ENCODE measurements at regions not wholly inside any gene's neighbourhood (a gene's known extent, or its start where the extent isn't known, plus 50 kb on each side); places are given as distances from the start of the nearest gene placed in this dataset.
"Not testable (repeated sequence)": the region's sequence is repeated elsewhere in the genome, so short reads cannot be mapped to it uniquely, and the experiment has no call there.

DNA sequence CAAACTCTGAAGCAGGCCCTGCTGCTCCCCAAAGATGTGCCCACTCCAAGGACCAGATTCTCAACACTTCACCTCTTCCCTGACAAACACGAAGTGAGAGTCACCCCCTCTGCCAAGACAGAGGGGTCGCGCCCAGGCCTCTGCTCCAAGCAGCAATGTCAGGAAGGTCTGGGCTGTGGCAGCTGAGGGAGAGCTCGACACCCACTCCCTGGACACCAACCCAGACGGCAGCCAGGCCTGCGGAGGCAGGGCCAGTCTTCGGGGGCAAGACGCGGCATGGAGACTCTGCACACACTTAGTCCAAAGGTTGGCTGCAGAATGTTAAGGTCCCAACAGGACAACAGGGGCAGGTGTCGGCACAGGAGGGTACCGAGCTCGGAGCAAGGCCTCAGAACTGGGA is 144.2 kb downstream of the DLL1 start:
- no peak for DNase-seq

DNA sequence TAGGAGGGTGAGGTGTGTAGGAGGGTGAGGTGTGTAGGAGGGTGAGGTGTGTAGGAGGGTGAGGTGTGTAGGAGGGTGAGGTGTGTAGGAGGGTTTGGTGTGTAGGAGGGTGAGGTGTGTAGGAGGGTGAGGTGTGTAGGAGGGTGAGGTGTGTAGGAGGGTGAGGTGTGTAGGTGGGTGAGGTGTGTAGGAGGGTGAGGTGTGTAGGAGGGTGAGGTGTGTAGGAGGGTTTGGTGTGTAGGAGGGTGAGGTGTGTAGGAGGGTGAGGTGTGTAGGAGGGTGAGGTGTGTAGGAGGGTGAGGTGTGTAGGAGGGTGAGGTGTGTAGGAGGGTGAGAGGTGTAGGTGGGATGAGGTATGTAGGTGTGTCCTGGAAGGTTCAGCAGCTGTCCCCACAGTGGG is 144.7 kb downstream of the DLL1 start:
- not testable (repeated sequence) for DNase-seq

DNA sequence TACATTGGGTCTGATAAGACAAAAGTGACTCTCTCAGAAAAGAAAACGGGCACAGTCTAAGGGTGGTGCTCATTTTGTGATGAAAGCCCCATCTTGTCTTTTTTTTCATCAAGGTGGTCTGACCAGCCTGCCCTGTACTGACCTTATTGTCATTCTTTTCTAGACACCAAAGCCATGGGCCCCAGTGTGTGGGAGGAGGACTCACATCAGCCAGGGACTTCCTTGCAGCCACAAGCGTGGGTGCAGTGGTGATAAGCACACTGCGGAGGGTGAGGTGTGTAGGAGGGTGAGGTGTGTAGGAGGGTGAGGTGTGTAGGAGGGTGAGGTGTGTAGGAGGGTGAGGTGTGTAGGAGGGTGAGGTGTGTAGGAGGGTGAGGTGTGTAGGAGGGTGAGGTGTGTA is 145.2 kb downstream of the DLL1 start:
- DNase-seq: not testable (repeated sequence)

DNA sequence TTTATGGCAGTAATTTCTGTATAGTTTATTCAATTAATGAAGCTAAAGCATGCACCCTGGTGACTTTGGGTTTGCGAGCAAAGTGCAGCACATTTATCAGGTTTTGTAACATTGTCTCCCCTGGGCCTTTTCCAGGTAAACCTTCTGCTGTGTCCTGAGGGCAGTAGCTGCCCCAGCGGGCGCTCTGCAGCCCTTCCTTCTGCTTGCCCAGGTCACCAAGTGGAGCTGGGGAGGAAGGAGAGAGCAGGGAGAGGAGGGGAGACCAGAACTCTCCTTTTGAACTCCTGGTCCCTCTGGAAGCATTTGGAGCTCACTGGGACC is 145.6 kb downstream of the DLL1 start:
- DNase-seq: no peak

DNA sequence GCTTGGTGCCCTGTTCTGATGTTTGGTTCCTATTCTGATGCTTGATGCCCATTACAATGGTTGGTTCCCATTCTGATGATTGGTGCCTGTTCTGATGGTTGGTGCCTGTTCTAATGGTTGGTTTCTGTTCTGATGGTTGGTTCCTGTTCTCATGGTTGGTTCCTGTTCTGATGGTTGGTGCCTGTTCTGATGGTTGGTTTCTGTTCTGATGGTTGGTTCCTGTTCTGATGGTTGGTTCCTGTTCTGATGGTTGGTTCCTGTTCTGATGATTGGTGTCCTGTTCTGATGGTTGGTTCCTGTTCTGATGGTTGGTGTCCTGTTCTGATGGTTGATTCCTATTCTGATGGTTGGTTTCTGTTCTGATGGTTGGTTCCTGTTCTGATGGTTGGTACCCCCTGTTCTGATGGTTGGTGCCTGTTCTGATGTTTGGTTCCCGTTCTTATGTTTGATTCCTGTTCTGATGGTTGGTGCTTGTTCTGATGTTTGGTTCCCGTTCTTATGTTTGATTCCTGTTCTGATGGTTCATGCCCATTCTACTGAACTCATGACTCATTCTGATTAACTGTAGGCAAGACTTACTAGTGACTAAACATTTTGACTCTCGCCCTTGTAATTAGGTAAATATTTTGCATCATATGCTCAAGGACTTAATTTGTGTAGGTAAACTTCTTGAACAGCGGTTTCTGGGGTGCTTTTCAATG is 146.2 kb downstream of the DLL1 start:
- no peak for DNase-seq

DNA sequence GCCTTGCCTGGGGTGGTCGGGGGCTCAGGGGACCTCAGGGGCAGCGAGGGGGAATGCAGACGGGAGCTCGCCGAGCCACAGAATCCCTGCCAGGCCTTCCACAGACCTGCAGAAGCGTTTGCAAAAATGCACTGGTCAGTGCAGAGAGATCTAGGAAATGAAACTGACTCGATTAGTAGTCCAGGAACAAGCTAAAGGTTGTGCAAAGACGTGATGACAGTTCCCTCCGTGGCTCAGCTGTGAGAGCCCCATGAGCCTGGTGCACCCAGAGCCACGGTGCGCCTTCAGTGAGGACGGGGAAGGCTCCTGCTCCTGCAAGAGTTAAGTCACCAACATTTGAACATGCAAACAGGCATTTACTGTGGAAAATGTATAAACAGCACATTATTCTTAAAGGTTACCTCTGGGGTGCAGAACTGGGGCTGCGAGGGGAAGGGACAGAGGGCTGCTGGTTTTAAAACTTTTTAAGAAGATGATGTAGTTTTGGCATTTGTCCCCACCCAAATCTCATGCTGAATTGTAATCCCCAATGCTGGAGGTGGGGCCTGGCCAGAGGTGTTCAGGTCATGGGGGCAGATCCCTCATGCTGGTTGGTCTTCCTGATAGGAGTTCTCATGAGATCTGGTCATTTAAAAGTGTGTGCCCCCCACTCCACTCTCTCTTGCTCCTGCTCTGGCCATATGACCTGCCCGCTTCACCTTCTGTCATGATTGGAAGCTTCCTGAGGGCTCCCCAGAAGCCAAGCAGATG is 147.3 kb downstream of the DLL1 start:
- DNase-seq: no peak

DNA sequence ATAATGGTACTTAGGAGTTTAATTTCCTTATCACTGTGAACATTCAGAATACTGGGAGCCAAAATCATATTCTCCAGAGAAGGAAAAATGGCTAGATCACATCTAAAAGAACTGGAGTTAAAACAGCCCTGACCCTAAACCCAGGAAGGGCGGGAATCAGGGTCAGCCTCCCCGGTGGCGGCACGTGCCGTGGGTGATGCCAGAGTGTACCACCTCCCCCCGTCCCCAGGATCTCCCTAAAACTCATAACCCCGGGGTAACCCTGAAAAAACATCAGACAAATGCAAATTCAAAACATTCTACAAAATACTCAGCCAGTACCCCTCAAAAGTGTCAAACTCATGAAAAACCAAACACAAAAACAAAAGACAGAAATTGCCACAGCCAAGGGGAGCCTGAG is 148.3 kb downstream of the DLL1 start:
- no peak for DNase-seq

DNA sequence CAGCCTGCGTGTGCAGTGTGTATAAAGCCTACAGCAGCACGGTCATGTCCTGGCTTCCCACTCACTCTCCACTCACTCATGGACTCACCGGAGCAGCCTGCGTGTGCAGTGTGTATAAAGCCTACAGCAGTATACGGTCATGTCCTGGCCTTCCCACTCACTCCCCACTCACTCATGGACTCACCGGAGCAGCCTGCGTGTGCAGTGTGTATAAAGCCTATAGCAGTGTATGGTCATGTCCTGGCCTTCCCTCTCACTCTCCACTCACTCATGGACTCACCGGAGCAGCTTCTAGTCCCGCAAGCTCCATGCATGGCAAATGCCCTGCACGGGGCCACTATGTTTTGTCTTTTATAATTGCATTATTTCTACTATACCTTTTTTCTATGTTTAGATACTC is 149.8 kb downstream of the DLL1 start:
- DNase-seq: not testable (repeated sequence)

DNA sequence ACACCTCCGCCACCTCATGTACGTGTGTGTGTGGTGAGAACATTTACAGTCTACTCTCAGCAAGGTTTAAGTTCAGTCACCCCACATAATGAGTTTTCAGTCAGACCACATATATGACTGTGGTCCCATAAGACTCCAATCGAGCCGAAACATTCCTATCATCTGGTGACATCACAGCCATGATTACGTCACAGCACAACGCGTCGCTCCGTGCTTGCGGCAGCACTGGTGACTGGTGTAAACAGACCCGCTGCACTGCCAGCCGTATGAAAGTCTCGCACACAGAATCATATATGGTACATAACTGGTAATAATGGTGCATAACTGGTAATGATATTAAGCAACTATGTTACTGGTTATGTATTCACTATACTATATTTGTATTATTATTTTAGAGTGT is 150.7 kb downstream of the DLL1 start:
- no peak for DNase-seq

DNA sequence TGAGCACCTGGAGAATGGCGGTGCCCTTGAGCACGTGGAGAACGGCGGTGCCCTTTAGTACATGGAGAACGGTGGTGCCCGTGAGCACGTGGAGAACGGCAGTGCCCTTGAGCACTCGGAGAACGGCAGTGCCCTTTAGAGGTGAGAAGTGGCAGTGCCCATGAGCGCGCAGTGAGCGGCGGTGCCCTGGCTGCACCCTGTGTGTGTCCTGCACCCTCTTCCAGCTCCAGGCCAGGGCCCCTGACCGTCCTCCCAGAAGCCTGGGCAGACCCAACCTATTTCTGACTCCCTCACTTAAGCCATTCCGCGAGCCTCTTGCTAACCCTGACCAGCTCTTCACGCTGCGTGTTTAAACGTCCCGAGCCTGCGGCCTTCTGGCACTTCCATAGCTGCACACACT is 151.3 kb downstream of the DLL1 start:
- no peak for DNase-seq

DNA sequence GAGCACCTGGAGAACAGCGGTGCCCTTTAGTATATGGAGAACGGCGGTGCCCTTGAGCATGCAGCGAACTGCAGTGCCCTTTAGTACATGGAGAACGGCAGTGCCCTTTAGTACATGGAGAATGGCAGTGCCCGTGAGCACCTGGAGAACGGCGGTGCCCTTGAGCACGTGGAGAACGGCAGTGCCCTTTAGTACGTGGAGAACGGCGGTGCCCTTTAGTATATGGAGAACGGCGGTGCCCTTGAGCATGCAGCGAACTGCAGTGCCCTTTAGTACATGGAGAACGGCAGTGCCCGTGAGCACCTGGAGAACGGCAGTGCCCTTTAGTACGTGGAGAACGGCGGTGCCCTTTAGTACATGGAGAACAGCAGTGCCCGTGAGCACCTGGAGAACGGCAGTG is 151.8 kb downstream of the DLL1 start:
- not testable (repeated sequence) for DNase-seq

DNA sequence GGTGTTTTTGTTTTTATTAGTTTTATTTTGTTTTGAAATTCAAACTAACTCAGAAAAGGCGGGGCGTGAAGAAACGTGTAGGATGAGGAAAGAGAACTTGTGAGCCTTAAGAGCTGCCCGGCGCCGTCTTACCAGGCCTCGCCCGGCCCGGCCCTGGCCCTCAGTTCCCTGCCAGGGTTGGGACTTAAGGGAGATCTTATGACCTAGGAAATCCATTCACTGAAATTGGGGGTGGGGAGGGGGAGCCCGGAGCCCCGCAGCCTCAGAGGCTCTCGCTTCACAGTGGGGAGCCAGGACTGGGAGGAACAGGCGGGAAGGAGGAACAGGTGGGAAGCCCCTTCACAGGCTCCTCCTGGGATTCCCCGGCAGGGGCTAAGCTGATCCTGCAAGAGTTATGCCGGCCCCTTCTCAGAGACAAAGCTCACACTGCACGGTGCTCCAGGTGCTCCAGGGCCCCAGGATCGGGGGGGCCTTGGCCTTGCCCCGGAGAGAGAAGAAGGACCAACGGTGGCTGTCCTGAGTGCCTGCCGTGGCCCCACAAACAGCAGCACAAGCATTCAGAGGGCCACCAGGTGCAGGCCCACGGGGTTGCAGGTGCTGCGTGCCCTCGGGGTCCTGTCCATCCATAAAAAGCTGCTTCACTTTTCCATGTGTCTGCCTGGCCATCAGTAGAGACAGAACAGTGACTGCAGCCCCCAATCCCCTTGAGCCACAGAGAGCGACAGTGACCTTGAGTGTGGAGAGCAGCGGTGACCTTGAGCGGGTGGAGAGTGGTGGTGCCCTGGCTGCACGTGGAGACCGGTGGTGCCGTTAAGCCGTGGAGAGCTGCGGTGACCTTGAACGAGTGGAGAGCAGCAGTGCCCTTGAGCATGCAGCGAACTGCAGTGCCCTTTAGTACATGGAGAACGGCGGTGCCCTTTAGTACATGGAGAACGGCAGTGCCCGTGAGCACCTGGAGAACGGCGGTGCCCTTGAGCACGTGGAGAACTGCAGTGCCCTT is 152.7 kb downstream of the DLL1 start:
- DNase-seq: no peak

DNA sequence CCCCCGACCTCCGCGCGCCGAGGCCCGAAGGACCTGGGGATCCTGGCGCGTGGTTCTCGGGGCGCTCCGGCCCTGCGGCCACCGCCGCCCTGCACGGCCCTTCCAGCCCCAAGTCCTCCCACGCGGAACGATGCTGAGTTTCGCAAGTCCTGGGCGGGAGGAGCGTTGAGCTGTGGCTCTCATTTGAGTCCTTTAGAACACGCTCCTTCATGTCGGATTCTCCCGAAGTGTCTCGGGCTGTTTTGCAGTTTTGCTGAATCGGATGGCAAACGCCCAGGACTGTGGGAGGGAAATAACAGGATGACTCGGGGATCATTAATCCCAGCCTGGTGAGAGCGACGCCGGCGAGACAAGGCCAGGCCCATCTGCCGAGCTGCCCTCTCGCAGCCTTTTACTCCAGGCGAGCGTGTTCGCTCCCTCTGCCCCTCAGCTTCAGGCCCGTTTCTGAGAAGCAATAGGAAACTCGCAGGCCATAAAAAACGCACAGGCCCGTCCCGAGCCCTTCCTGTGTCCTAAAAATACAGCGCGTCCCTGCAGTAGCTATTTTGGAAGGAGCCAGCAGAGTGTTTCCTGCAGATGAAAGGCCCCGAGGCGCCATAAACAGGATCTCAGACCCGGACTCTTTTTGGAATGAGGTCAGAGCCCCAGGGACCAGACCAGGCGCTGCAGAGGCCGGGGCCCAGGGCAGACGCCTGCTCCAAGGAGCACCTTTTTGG is 153.5 kb downstream of the DLL1 start:
- no peak for DNase-seq

DNA sequence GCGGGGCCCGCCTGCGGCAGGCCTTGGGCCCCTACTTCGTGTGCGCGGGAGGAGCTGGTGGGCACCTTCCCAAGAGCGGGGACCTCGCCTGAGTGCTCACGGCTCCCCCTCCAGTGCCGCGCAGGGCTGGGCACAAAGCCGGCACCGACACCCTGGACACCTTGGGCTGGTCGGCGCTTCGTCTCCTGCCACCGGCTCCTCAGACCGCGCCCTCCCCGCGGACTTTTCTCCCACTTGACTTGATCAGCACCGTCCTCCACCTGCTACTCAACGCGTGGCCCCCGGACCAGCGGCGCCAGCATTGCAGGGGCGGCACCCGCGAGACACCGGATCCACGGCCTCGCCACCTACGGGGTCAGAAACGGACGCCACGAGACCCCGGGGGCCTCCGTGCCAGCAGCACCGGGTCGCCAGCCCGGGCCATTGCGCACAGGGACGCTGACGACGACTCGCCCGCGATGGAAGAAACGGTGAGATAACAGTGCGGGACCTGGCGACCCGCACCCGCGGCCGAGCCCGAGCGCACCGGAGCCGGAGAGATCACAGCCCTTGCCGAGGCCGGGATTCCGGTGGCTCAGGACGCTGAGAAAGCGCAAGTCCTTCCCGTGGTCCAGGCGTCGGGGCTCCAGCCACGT is 154.2 kb downstream of the DLL1 start:
- DNase-seq: no peak

DNA sequence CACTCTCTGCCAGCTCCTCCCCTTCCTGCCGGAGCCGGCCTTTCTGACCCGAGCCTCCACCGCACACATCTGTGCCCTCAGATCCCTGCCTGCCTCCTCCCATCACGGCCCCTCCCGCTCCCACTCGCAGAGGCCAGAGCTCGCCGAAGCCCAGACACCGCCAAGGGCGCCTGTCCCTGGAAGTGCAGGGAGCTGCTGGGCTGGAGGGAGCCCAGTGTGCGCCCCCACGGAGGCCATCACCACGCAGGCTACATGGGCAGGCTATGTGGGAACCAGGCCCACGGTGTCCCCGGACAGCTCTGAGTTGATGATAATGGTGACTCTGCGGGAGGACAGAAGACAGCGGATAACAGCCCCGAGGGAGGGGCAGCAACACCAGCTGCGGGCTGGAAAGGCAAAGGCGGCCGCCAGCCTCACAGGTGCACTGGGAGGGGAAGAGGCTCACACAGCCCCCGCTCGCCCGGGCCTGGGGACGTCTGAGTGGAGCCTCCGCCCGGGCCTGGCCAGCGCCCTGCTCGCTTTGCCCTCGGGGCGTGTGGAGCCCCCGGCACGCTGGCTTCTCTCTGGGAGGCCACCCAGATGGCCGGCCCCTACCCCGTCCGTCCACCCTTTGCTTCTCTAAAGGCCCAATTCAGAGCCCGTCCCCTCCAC is 154.9 kb downstream of the DLL1 start:
- no peak for DNase-seq

DNA sequence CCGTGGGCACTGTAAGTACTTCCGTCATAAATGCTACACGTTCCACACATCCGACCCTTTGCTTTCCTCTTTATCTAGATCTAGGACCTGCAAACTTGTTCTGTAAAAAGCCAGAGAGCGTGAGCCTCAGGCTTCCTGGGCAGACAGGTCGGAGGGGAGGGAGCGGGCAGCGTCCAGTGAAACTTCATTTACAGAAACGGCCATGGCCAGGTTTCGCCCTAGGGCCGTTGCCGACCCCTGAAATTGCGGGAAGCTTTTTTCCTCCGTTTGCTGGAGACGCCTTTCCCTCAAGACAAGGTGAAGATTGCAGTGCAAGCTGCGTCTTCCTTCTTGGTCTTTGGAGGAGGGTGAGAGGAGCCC is 155.4 kb downstream of the DLL1 start:
- DNase-seq: no peak

DNA sequence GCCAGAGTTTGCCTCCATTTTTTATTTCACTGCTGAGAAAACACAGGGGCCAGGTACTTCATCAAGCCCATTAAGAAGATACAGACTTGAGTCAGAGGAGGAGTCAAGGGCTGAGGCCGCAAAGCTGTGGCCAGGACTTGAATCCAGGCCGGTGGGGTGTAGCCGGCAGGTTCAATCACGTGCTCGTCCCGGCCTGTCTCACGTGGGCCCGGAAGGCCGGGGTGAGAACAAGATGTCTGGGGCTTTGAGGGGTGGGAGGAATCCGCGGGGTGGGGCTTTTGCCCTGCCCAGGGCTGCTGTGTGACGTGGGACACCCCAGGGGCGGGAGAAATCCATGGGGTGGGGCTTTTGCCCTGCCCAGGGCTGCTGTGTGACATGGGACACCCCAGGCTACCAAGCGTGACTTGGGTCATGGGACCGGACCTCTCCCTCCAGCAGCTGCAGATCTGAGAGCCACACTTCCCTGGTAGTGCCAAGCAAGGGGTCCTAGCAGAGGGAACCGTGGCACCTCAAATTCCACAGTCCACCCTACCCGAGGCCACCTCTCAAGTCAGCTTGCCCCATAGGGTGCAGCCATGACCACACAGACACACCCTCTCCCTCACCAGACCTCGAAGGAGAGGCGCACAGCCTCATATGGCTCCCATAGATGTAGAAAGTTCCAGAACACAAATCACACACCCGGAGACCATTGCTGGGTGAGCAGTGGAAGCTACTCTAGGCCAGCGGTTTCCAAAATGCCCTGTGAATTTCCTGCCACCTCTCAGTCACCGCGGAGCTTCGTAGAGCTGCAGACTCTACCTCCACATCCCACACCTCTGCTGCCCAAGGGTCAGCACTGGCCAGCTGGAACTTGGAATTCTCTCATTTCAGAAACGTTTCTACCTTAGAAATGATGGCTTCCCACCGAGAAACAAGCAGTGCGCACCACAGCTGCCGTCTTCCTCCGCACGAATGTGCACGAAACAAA is 156.1 kb downstream of the DLL1 start:
- no peak for DNase-seq

DNA sequence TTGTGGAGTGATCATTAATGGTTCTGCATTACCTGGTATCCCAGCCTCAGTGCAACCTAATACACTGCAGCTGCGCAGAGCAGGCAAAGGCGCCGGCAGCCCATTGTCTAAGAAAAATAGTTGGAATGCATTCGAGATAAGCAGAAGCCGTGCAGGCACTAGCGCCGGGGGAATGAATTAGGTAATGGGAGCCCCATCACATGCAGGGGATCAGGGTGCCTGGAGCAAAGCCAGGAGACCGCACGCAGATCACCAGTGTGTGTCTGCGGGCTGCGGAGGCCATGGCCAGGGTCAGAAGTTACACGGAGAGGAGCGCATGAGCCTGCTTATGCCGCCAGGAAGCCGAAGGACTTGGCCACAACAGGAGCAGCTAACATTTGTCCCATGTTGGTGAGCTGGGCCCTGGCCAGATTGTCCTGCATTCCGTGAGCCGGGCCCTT is 156.8 kb downstream of the DLL1 start:
- no peak for DNase-seq

DNA sequence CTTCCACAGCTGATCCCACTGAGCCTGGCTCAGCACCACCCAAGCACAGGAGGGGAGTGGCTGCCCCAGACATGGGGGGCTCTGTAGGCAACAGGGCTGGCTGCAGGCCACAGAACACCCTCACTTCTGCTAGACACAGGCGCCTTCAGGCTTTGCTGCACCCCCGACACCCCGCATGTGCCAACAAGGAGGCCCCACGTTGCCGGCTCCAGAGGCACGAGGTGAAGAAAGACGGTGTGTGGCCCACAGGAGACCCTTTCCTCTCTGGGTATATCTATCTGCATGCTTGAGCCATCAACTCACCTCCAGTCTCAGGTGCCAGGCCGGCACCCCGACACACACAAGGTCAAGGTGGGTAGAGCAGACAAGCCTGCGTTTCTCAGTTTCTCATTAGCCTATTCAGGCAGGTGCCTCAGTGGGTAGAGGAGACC is 158.3 kb downstream of the DLL1 start:
- DNase-seq: no peak

DNA sequence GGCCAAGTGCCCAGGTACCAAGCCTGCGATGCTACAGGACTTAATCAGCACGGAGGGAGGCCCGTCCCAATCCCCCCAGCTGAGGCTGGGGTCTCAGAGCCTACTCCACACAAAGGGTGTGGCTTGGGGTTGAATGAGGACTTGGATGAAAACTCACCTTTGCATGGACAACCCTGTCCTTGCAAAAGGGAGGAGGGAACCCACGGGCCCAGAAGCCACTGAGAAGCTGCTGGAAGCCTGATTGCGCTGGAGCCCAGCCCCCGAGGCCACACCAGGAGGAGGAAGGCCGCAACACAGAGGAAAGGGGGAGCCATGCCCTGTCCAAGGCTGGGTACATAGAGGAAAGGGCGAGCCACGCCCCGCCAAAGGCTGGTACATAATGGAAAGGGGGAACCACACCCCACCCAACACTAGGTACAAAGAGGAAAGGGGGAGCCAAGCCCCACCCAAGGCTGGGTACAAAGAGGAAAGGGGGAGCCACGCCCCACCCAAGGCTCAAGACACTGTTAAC is 158.8 kb downstream of the DLL1 start:
- DNase-seq: no peak

All from T1000 (cell line).